HG03354 (cell line): ENCODE measurements at regions not wholly inside any gene's neighbourhood (a gene's known extent, or its start where the extent isn't known, plus 50 kb on each side); places are given as distances from the start of the nearest gene placed in this dataset.
"Not testable (repeated sequence)": the region's sequence is repeated elsewhere in the genome, so short reads cannot be mapped to it uniquely, and the experiment has no call there.

ENCODE experiments used
- ATAC-seq: cut with Tn5 transposase; IDR thresholded peaks from one replicate; pipeline ENCODE4 v1.9.1; 2021; ENCODE audit warnings: mild to moderate bottlenecking; ENCODE audit not compliant: unreplicated experiment, poor library complexity, severe bottlenecking

DNA sequence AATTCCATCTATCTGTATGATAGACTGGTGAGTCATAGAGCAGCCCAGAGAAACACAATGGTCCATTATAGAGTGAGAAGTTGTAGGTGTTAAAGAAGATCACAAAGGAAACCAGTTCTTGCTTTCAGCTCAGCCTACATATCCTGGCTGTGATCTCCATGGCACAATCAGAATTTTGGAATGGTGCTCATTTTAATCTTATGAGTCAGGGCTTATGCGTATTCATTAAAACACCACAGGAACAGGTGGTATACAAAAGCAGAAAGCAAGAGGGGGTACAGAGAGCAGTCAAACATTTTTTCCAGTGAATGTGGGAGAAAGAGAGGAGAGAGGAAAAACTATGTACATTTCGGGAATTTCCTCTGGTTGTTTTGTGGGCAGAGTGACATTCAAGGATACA, 126.9 kb downstream of the MFAP3L start:
- no peak for ATAC-seq

DNA sequence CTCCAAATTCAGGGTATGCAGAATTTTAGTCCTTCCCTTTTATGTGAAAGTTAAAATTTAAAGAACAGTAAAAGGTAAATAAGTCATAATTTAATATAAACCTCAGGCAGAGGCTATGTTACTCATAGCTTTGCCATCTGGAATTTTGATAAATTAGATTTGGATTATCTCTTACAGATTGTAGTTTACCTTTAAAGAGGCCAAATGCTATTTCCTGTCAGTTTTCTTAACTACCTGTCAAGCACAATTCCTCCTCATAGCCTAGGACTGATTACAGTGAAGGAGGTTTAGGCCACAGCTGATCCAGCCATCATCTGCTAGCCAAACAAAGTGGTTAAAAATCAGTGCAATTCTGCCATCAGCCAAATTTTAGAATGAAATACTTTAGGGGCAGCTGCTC, 128.1 kb downstream of the MFAP3L start:
- ATAC-seq, result no peak

DNA sequence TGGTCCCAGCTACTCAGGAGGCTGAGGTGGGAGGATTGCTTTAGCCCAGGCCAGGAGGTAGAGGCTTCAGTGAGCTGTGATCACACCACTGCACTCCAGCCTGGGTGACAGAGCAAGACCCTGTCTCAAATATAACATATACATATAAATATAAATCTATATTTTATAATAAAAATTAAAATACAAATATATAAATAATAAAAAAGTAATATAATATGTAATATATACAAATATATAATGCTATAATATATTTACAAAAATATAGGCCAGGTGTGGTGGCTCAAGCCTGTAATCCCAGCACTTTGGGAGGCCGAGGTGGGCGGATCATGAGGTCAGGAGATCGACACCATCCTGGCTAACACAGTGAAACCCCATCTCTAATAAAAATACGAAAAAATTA, 131.4 kb downstream of the MFAP3L start:
- not testable (repeated sequence) for ATAC-seq

DNA sequence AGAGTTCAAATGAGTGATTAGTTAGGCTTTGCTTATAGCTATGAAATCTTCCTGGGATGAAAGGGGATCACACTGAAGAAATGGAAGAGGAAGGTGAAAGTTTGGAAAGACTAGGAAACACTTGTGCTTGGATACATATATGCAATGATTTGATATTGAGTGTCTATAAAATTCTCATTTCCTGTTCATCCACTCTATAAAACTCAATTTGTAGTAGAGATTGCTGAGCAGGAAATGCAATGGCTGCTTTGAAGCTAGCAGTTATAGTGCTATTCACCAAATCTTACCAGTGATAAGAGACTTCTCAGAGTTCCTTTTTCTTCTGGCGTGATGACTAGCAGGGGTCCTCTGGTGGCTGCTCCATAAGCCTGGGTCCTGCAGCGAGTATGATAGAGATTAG, 128.1 kb upstream of the HPF1 start:
- ATAC-seq, result no peak

DNA sequence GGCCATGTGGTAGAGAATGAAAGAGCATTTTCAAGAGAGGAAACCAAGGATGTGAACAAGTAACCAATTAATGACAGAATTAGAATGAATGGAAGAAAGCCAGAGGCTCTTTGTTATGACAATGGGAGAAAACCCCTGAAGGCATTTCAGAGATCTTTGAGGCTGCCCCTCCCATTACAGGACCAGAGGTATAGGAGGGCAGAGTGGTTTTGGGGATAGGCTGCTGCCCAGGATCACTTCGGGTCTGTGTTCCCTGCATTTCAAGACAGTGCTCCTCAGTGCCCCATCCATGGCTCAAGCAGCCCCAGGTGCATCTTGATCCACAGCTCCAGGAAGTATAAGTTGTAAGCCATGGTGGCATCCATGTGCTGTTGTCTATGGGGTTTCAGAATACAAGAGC, 124.0 kb upstream of the HPF1 start:
- no peak for ATAC-seq

DNA sequence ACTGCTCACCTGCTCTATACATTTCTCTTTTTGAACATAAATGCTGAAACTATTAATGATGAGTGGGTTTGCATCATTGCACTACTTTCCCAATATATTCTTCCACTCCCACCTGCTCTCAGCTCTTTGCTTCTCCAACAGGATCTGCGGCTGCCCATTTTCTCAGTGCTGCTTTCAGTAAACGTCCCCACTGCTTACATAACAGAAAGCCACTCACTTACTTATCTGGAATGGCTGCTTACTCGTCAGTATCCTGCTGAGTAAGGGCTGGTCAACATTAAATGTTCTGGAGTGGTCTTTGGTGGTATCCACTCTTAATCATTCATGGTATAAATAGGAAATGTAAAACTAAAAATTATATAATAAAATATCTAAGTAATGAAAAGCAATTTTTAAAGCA, 112.8 kb upstream of the HPF1 start:
- ATAC-seq, result no peak

DNA sequence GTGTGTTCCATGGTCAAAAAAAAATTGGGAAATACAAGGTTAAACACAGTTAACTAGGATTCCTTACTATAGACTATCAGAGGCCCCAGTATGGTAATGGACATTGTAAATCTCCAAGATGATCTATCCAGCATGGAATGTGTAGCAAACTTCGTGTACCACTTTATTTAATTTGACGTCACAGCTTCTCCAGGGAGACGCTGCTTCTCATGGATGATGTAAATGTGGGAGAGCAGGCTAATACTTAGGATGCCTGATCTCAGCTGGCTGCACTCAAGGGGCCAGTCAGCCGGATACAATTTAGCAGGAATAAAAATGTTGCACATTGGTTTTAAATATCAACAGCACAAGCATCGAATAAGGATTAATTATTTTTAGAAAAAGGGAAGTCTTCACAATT, 111.7 kb upstream of the HPF1 start:
- ATAC-seq, result no peak

DNA sequence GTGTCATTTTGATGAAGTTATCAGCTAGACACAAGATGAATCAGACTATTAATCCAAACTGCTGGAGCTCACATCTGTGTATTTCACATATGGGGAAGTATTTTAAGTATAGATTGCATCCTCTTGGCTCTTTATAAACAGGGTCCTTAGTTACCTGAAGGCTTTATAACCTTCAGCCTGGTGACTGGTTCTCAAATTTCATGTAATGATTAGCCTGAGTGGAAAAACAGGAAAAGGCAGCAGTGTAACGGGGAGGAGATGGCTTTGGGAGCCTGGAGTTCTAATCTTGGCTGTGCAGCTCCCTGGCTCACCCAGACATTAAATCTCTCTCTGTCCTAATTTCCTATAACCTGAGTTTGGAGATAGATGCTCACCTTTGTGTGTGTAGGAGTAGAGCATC, 103.8 kb upstream of the HPF1 start:
- ATAC-seq, result no peak

DNA sequence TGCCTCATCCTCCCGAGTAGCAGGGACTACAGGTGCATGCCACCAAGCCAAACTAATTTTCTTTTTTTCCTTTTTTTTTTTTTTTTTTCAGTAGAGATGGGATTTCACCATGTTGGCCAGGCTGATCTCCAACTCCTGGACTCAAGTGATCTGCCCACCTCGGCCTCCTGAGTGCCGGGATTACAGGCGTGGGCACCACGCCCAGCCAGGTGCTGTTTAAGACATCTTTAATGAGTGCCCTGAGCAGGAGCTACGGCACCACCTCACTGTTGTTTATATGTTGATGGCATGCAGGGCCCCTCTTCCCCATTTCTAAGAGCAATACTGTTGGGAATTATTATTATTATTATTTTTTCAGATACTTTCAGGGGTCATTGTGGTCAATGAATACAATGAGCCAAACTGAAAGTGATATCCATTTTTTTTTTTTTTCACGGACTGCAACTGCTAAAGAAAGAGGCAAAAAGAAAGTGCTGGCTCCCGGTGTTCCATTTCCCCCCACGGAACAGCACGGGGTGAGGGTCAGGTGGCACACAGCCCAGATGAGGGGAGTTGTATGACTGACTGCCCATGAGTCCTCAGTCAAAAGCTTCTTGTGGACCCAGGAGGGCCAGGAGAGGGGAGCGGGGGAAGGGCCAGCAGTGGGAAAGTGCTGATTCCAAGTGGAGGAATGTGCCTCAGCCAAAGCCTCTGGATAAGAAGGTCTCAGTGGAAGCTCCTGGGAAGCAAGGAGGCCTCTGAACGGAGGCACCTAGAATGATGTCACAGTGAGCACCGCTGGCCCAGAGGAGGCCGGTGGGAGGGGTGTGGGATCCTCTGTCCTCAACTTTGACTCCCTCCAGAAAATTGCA, 101.8 kb upstream of the HPF1 start:
- no peak for ATAC-seq

DNA sequence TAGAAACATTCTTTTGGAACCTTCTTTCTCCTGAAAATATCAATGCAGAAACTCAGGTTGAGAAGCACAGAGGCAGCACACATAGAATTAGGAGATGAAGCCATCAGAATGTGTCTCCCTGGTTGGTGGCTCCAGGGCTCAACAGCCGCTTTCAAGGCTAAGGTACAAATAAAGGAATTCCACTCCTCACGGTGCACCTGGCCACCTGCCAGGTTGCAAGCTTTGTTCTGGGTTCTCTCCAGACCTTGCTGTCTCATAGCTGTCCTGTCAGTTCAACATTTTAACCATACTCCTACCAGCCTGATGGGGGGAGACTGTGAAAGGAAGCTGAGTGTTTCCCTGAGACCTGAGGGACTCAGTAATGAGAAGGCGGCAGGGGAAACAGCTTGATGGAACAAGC, 96.3 kb upstream of the HPF1 start:
- ATAC-seq, result no peak

DNA sequence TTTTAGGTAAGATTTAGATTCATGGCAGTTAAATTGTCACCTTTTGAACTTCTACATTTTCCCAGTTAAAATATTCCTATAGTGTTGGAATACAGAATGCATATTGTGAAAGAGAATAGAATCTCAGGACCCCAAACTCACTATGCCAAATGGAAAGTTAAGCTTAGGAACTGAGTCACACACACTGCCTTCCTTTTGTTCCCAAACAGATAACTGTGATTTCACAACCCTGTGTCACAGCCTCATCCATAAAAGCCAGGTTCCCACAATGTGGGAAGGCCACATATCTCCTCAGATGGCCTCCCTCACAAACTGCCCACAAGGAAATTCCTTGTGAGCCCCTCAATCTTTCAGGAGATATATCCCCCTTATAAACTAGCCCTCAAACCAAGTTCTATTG, 94.7 kb upstream of the HPF1 start:
- no peak for ATAC-seq

DNA sequence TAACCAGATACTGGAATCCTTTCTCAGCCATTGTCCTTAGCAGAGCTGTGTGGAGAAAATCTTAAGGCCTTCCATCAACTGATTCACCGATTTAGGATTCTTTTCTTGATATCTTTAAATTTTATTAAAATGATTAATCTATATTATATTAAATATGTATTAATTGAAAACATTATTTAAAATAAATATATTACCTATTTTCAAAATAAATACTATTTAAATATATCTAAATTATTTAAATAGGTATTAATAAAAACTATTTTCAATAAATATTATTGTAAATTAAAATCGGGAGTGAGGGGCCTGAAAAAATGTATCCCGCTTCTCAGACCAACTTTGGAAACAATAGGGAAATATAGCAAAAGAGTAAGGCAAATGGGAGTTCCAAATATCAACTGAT, 94.0 kb upstream of the HPF1 start:
- ATAC-seq, result no peak

DNA sequence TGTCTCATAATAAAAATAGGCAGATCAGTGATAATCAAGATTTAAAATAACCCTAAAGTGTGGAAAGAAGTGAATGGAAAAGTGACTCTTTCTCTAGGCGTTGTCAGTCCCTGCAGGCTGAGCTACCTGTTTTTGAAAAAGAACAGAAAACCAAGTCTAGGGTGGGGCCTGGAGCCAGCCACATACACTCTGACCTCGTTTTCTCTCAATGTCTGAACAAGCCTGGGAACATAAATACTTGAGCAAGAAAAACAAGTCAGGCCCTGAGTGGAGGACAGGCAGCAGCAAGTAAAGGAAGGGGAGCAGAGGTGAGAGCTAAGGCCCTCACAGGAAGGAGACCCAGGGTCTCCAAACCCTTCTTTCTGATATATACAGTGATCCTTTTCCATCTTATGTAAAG, 91.7 kb upstream of the HPF1 start:
- no peak for ATAC-seq

DNA sequence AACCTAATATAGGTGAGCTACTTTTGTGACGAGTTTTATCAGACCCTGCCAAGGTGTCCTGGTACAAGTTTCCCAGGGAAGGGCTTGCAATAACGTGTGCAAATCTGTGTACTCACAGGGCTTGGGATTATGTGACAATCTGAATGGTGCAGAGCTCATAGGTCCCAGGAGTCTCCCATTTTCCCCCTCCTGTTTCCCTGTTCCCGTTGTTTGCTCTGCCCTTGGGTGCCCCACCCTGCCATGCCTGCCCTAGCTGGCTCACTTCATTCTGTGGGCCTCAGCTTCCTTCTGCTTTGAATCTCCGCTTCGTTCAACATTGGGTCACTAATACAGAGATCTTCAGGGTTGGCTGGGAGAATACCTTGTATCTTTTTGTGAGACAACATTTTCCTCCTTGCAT, 90.3 kb upstream of the HPF1 start:
- ATAC-seq, result no peak

DNA sequence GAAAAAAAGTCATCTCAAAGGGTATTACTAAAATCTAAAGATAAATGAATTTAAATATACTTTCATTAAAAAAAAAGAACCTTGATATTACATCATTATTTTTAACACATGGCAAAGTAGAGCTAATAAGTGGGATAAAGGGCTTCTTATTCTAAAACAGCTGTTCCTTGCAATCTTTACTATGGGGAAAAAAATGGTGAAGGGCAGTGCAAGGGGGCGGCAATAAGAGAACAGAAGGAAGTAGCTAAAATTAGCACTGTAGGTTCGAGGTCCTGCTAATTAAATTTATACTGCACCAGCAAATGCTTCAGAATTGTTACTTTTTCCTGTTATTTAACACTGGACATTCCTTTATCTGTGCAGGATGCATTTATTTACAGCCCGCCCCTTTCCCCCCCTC, 89.4 kb upstream of the HPF1 start:
- no peak for ATAC-seq

DNA sequence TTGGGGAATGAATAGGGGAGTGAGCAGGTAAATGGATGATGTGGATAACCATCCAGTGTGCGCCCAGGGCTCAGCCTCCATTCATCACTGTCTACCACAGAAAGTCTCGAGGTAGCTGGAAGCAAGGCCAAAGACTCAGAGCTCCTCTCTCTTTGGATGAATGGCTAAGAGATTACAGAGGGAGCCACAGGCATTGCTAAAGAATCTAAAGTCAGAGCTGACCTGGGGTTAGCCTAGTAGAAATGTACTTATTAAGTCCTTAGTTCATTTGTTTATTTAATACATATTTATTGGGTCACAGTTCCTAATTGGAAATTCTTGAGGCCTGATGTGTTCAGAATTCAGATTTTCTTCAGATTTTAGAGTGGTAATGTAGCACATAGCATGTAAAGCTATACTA, 88.7 kb upstream of the HPF1 start:
- ATAC-seq, result no peak

DNA sequence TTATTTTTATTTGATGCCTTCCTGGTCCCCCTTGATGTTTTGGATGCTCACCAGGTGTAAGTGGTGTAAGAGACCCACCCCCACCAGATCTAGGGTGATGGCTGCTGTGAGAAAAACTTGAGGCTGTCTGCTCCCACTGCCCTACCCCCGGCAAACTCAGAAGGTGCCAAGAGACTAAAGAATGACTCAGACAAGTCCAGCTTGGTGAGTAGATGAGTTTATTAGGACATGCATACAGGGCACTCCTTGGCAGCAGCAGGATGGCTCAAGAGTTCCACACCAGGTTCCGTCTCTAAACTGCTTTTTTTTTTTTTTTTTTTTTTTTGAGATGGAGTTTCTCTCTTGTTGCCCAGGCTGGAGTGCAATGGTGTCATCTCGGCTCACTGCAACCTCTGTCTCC, 84.0 kb upstream of the HPF1 start:
- ATAC-seq, result no peak

DNA sequence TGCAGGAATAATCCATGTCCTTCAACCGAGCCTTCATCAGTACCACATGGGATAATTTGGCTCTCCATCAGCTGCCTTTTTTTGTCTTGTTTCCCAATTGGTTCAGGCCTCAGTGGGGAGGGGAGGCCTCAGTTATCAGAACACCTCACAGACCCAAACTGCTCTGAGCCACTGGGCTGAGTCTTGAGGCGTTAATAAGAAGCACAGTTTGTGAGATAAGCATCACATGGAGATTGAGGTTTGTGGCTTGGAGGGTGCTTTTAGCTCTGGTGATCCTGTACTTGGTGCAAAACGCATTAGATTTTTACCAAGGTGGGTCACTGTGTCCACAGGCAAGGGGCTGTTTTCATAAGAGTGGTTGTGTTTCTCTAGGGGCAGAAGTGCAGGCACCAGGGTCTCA, 82.8 kb upstream of the HPF1 start:
- no peak for ATAC-seq

DNA sequence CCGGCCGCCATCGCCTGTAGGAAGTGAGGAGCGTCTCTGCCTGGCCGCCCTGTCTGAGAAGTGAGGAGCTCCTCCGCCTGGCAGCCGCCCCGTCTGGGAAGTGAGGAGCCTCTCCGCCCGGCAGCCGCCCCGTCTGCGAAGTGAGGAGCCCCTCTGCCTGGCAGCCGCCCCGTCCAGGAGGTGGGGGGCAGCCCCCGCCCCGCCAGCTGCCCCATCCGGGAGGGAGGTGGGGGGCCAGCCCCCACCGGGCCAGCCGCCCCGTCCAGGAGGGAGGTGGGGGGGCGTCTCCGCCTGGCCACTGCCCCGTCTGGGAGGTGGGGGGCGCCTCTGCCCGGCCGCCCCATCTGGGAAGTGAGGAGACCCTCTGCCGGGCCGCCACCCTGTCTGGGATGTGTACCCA, 70.6 kb upstream of the HPF1 start:
- not testable (repeated sequence) for ATAC-seq

DNA sequence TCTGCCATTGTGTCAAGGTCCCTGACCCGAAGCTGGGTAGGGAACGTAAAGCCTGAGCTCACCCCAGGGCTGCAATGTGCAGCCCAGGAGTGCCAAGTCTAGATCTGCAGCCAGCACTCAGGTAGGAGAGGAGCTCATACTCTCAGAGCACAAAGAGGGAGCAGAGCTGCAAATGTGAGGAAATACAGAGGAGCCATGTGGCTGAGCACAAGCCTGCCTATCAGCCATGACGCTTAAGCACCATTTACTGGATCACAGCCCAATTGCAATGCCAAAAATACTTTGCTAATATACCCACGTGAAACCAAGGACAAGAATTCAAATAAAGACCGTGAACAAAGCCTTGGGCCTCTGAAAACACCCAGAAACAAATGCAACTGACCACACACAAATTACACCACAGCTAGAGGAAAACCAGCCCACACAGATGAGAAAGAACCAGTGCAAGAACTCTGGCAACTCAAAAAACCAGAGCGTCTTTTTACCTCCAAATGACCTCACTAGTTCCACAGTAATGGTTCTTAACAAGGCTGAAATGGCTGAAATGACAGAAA, 69.0 kb upstream of the HPF1 start:
- no peak for ATAC-seq

DNA sequence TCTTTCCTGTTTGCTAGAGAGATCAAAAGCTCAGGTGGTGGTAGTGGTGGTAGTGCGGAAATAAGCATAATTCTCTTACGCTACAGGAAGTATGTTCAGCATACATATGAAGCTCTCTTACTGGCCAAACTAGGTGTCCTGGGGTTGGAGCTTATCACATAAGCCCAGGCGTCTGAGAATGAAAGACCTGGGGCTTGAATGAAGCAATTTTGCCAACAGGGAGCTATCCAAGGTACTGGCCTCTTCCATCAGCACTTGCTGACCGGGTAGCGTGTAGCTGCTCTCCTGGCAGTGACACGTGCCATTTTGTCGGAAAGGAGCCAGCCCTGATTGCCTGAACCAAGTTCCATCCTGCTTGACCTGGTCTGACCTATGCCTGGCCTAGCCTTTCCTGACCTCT, 65.9 kb upstream of the HPF1 start:
- no peak for ATAC-seq

DNA sequence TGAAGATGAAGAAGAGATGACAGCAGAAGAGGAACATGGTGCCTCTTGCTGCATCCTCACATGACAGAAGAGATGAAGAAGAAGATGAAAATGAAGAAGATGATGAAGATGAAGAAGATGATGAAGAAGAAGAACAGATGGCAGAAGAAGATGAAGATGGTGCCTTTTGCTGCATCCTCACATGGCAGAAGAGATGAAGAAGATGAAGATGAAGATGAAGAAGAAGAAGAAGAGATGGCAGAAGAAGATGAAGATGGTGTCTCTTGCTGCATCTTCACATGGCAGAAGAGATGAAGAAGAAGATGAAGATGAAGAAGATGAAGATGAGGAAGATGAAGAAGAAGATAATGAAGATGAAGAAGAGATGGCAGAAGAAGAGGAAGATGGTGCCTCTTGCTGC, 63.7 kb upstream of the HPF1 start:
- no peak for ATAC-seq
